NCI-H187 treated with DMSO at 0.1 percent for 48 hours (cell line): ENCODE measurements at regions not wholly inside any gene's neighbourhood (a gene's known extent, or its start where the extent isn't known, plus 50 kb on each side); places are given as distances from the start of the nearest gene placed in this dataset.

Experiments
- DNase-seq: peaks from one replicate; lab custom pipeline; 2025; lab: John Stamatoyannopoulos, UW

DNA sequence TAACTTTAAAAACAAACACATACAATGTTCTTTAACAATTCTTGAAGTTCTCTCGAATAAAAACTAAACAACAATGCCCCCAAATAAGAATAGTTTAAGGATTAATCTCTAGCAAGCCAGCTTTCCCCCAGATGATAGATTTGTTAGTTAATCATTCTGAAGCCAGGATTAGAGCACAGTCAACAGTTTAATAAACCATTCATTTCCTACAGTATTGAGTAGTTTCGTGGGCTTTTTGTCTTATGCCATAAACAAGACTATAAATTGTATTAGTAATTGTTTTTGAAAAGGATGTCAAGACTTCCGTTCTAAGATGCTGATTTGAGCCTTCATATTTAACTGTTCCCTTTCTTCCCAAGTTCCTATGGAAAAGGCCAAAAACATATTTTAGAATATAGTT lies 136.6 kb downstream of the PIK3R1 start:
- DNase-seq: no peak

DNA sequence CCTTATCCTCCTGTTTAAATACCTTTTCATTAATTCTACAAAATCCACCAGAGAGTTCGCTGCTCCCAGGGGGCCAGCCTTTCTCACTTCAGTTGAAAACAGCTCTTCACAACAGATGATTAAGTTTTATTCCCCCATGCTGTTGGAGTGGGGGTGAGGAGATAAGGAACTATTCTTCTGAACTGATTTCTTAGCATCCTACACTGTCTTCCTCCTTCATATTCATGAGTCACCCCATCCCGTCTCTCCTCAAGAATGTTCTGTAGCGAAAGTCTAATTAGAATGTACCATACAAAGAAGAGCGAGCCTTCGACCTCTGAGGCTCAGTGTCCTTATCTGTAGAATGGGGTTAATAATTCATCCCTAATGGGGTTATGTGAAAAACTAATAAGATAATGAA lies 138.0 kb downstream of the PIK3R1 start:
- no peak for DNase-seq

DNA sequence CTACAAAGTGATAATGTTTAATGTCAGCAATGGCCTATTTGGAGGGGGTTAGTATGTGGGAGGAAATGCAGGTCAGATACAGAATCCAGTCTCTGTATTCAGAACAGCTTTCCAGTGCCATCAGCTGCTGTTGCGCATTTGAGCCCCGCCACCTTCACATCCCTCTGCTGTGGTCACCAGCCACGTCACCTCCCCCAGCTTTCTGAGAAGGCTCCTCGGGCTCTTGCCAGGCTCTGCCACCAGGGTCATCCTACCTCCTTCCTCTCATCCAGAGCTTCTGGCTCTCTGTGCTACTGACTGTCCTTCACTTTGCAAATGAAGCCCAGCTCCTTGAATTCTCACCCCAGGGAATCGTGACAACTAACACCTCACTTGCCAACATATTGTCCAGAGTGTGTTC lies 138.8 kb downstream of the PIK3R1 start:
- DNase-seq: no peak

DNA sequence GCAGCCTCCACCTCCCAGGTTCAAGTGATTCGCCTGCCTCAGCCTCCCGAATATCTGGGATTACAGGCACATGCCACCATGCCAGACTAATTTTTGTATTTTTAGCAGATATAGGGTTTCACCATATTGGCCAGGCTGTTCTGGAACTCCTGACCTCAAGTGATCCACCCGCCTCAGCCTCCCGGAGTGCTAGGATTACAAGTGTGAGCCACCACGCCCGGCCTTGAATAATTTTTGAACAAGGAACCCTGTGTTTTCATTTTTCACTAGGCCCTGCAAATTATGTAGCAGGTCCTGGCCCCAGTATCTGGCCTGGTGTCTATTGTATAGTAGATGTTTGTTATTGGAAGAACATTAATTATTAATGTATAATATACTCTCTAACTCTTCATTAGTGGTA lies 140.7 kb downstream of the PIK3R1 start:
- DNase-seq: no peak

DNA sequence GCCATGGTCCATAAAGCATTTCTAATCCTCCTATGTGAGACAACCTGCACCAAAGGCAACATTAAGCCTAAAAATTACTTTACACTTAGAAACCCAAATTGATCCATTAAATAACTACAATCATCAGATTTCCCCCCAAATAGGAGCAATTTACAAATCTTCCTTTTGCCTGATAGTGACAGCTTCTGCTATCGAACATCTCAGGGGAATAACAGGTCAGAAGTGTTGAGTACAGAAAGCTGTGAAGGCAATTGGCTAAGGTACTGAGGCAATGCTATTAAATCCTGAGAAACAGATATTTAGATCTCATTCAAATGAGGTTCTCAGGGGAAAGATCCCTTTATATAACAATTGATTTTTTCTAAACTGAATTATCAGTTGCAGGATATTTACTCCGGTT lies 141.1 kb downstream of the PIK3R1 start:
- no peak for DNase-seq

DNA sequence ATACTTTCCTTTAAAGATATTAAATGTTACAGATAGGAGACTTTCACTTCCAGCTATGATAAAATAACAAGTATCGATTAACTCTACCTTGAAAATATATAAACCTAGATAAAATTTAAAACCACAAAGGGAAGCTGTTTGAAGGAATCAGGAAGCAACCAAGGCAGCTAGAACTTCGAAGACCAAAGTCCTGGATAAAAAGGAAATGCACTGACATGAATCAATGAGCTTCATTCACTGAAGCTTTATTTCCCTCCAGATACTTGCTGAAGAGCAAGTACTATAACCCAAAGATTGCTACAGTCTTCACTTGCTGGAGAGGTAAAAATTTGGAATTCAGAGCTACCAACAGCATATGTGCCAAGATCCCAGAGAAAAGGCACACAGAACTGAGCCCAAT lies 144.1 kb downstream of the PIK3R1 start:
- no peak for DNase-seq

DNA sequence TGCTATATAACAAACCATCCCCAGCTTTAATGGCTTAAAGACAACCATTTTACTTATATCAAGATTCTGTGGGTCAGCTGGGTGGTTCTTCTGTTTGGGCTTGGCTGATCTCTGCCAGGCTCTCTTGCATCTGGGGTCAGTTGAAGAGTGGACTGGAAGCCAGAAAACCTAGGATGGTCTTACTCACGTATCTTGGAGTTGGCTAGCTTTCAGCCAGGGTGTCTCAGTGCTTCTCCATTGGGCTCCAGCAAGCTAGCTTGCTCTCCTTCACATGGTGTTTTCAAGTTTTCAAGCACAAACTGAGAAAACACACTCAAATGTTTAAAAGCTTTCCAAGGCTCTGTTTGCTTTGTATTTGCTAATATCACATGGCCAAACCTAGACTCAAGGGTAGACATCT lies 146.8 kb downstream of the PIK3R1 start:
- DNase-seq: no peak

DNA sequence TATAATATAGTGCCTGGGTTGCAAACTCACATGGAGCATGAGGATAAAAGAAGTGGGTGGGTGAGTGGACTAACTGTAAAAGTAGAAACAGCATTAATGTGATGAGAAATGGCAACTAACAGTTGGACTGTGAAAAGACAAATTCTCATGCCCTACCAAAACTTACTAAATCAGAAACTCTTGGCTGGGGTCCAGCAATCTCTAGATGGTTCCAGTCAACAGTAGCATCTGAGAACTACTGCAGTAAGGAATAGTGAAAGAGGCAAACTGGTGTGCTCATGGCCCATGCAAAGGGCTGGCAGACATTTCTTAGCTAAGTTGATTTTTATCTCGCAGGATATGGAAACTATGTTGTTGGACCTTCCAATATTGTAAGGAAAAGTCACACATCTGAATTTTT lies 150.3 kb downstream of the PIK3R1 start:
- no peak for DNase-seq

DNA sequence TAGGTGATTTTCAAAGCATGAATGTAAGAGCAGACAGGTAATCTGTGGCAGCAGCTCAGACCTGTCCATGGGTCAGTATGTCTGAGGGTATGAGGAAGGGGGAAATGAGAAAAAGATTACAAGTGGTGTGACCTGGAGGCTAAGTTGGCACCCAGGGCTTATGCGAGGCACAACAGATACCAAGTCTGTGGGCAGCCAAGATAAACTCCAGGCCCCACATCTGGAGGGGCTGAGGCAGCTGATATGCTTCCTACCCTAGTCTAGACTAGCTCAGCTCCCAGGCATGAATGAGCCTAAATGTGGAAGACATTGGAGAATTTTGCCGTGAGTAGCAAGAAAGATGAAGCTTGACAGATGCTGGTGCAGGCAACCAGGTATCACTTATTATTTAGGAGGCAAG lies 151.7 kb downstream of the PIK3R1 start:
- DNase-seq: no peak

DNA sequence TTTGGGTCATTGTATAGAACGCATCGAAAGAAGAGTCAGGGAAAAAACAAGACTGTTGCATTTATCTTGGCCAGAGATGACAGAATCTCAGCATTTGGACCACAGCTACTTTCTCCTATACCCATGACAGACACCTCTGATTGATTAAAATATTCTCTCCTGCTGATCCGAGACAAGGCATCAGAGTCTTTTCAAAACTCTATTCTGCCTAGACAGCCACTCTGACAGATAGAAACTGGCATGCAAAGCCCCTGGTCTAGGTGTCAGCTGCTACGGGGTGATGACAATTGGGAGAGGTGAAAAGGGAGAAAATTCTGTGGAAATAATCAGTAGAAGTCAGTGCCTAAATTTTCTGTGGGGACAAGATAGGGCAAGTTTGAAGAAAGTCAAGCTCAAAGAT lies 152.2 kb downstream of the PIK3R1 start:
- no peak for DNase-seq

DNA sequence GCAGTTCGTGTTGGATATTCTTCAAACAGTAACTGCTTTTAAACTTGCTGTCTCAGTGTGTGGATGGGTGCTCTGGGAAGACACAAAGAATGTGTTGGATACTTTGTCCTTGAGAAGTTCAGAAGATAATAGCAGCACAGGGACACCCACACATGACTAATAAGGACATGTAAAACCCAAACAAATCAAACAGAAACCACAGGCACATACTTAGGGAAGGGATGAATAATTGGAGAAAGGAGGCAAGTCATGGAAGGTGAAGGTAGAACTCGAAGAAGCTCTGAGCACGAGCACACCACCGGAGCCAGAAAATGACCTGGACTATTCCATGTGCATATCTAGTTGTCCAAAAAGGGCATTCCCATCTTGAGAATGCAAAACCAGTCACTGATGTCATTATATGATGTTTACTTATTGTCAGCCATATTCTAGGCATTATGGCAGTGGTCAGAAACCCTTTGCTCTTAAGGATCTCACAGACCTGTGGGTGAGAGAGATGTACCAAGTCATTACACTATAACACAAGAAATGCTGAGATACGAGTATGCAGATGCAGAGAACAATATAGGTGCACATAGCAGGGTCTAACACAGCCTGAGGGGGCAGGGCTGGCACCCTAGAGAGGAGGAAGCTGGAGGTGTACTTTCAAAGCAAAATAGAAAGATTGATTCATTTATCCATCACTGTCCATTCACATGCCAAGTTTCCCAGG lies 152.9 kb downstream of the PIK3R1 start:
- no peak for DNase-seq

DNA sequence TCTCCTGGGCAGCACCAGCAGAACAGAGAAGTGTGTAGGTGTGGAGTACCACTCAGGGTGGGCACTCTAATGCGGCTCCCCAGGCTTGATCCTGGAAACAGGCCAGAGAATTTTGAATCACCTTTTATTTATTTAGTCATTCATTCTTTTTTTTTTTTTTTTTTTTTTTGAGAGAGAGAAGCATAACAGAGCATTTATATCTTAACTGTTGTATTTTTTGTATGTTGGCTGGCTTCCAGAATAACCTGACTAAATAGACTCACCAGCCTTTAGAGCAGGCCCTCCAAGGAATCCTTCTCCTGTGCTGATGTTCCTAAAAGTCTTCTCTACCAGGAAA lies 153.4 kb downstream of the PIK3R1 start:
- DNase-seq: peak; percentile 20

DNA sequence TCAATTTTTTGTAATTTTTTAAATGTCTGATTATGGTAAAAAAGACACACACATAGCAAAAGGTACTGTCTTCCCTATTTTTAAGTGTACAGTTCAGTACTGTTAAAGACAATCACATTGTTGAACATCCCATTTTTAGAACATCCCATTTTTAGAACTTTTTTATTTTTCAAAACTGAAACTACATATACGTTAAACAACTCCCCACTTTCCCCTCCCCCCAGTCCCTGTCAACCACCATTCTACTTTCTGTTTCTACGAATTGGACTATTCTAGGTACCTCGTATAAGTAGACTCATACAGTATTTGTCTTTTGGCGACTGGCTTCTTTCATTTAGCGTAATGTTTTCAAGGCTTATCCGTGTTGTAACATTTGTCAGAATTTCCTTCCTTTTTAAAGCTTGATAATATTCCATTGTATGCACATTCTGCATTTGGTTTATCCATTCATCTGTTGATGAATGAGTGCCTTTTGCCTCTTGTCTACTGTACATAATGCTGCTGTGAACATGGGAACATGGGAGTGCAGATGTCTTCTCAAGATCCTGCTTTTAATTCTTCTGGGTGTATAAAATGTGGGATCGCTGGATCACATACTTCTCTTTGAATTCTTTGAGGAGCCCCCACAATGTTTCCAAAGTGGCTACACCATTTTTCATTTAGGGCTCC lies 154.0 kb downstream of the PIK3R1 start:
- DNase-seq: no peak

DNA sequence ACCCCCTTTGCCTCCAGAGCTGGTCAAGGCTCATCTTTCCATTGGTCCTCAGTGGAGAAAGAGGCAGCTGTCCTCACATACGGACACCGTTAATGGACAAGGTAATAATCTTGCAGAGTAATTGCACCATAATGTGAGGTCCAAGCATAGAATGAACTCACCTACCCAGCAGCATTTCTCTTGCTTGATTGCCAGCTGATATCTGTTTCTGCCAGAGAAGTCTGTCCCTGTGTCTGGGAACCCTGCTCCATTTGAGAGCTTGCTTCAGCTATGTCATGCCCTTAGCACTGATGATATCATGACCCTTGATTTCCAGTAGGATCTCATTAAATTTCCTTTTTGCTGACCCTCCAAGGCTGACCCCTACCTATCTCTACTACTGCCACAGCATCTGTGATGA lies 154.6 kb downstream of the PIK3R1 start:
- DNase-seq: no peak

DNA sequence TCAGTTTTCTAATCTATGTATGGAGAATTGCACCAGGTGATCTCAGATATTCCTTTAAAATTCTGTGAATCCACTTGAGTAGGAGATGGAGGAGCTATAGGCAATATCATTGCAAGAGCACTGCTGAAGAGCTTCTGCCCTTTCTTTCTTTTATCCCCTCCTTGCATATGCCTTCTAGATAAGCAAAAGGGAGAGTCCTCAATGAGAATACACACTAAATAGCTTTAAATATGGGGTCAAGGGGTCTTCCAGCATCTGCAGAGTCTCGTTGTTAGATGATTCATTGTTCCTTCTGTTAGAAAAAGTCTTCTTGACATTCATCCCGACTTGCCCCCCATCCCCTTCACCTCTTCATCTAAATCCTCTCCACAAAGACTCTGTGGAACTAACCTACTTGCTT lies 156.1 kb downstream of the PIK3R1 start:
- no peak for DNase-seq

DNA sequence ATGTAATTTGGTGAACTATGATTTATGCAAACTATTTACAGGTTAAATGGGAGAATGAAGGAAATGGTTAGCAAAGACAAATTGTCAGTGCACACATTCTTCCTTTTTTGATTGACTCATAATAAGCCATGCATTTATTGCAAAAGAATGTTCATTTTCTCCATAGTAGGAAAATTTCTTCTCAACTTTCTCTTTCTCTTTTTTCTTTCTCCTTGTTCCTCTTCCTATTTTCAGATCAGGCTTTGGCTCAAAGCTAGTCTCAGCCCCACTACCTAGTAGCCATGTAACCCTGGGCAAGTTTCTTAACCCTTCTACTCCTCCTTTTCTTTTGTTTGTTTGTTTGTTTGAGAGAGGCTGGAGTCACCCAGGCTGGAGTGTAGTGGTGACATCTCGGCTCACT lies 156.6 kb downstream of the PIK3R1 start:
- no peak for DNase-seq

DNA sequence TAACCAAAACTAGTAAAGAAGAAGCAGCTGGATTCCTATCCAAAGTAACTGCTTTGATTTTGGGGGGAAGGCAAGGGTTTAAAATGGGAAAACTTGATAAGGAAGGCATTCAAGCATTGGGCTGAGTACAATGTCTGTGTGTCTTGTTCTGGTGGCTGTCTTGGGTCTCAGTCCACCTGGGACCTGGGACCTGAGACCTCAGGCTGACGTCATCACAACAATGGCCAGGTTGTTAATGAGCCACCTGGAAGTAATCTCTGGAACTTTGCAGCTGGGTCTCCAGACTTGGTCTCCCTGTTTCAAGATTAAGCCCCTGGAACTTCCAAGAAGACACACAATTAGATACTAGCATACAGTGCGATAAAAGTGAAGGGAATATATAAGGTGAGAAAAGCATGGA lies 157.5 kb downstream of the PIK3R1 start:
- DNase-seq: no peak

DNA sequence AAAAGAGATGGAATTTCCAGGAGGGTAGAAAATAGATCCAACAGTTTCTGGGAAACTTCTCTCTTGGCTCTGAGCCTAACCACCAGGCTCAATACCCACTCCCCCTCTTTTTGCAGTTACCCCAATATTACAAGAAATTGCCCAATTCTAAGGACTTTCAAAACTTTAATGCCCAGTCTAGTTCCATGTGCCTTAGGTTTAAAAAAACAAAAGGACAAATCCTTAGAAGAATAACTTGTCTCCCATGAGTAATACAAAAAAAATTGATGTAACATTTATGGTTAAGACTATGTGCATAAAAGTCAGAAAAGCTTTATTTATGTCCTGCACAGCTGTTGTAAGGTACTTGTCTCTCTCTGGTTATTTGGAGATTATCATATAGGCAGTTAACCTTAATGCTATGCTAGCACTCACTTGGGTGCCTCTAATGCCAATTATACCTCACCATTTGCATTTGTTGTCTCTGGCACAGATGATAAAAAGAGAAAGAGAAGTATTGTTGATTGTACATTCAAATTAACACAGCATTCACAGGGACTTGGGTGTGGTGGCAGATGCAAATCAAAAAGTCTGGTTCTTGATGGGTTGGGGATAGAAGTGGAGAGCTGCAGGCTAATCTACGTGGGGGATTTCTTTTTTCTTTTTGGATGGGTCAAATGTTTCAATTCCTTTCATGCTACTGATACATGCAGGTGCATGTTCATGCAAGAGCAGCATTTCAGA lies 159.4 kb downstream of the PIK3R1 start:
- no peak for DNase-seq

DNA sequence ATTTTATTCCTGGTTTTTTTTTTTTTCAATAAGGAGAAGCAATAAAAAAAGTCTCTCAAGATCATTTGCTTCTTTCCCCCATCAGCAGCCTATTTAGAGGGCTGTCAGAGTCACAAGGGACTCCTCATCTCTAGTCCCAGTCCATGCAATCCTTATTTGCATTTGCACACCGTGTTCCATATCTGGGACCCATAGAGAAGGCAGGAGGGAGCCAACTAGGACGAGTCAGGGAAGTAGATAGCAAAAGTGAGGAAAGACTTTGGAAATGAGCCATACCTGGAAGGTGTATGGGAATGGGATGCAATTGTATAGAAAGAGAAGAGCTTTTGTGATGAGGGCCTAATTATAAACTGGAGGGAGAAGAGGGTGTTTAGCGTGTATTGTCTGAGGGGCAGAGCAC lies 160.0 kb downstream of the PIK3R1 start:
- no peak for DNase-seq

DNA sequence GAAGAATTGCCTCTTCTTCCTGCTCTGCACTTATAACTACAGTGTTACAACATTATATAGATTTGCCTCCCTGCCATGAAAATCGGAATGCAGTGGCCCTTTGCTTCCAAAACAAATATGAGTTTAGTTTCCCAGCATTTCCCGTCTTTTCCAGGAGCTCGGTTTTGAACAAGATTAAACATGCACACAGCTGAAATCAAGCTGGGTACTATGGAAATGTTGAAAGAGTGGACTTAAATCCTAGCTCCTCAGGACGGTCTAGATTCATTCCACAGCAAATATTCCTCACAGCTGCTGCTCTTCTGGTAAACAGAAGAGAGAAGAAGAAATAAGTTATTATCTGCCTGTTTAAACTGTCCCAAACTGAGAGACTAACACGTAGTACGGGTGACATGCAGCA lies 161.4 kb downstream of the PIK3R1 start:
- DNase-seq: no peak

DNA sequence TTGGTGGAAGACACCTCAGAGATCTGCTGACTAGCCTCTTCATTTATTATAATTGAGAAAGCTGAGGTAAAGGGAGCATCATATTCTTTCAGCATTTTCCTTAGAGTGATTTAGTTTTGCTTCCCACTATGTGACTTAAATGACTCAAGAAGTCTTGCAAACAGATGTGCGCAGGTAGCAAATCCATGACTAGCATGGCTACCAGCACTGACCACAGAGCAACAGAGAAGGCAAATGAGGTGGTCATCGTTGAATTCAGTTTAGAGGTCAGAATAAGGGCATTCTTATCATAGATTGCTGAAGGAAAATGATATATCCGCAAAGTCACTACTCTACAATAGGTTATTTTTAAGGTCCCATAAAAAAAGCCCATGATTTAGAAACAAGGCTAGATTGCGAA lies 162.2 kb downstream of the PIK3R1 start:
- no peak for DNase-seq

DNA sequence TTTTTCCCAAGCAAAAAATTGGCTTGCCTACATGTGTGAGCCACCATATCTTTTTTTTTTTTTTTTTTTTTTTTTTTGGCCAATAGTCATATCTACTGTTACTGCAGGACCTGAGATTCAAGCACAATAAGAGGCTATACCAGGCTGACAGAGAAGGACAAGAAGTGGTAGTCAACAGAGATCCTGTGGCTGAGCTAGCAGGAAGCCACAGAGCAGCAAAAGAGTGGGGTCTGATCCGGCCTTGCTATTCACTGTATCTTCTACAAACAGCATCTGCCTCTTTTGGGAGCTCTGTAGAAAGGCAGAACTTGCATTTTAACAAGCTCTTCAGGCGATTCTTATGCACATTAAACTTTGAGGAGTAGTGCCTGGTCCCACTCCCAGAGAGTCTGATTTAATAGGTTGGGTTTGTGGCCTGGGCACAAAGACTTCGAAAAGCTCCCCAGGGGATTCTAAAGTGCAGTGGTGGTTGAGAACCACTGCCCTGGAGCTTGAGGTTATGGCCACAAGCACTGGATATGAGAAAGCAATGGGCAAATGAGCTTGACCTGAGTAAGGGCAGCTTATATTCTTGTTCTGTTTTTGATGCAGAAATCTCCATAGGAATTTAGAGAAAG lies 162.8 kb downstream of the PIK3R1 start:
- DNase-seq: peak; percentile 74
